ENCODE measurements at regions not wholly inside any gene's neighbourhood (a gene's known extent, or its start where the extent isn't known, plus 50 kb on each side); places are given as distances from the start of the nearest gene placed in this dataset.
"Not testable (repeated sequence)": the region's sequence is repeated elsewhere in the genome, so short reads cannot be mapped to it uniquely, and the experiment has no call there.

- no peak for FAIRE-seq
Observed at GRCh38 chr10:33859319-33860022, 525.0 kb upstream of the NRP1 start.

DNA sequence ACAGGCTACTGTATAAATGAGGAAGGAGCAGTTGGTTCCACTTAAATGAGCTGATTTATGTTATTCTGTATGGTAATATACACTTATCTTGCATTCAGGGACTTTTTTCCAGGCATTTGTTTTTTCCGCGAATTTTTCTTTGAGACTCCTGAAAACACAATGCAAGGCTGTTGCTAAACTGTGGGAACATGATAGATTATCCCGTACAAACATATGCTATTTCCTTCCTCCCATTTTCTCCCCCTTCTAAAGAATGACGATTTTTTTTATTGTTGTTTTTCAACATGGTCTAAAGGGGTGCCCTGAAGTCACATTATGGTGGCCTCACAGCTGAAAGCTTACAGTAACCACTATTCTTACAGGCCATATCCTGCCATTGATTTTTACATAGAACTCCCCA is 523.9 kb upstream of the NRP1 start:
- no peak for FAIRE-seq

GRCh38 chr10:33853221-33853620 is 518.8 kb upstream of the NRP1 start:
- FAIRE-seq = not testable (repeated sequence)

DNA sequence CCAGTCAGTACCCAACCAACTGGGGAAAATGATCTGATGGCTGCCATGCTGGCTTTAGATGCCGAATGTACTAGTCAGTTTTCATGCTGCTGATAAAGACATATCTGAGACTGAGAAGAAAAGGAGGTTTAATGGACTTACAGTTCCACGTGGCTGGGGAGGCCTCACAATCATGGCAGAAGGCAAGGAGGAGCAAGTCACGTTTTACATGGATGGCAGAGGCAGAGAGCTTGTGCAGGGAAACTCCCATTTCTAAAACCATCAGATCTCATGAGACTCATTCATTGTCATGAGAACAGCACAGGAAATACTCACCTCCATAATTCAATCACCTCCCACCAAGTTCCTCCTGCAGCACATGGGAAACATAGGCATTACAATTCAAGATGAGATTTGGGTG is 508.9 kb upstream of the NRP1 start:
- no peak for FAIRE-seq

GRCh38 chr10:33841678-33842077 is 507.2 kb upstream of the NRP1 start:
- no peak for FAIRE-seq

GRCh38 chr10:33838731-33839130 is 504.3 kb upstream of the NRP1 start:
- FAIRE-seq = no peak

DNA sequence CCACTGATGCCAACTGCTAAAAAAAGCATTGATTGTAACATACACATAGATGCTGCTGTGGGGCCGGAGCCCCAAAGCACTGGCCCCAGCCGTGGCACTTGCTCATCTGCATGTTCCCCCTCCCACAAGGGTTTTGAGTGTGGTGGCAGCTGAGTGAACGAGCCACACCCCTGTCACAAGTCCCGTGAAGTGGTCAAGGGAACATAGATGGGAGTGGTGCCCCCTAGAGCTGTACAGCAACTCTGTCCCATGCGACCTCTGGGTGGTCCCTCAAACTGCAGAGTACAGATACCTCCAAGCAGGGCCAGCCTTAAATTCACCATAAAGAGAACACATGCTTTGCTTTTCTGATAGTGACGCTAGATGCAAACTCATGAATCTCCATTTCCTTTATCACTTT is 503.3 kb upstream of the NRP1 start:
- FAIRE-seq = no peak

DNA sequence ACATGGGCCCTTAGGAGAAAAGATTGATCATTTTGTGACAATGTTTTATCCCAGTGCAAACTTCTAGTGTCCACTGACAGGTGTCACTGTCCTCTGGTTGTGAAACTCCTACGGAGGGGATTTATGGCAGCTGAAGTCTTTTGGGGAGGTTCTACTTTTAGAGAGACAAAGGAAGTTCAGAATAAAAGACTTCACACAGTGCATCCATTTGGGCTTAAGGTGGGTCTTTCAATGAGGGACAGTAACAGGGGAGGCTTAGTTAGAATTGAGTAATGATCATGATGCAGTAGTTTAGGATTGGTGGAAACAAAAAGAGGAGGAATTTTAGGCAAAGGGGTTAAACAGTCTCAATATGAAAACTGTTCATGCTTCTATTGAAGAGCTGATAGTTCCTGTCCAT is 501.1 kb upstream of the NRP1 start:
- FAIRE-seq = no peak

- FAIRE-seq = no peak
Observed at GRCh38 chr10:33833566-33833965, 499.1 kb upstream of the NRP1 start.

- FAIRE-seq = no peak
Observed at GRCh38 chr10:33832124-33832787, 497.8 kb upstream of the NRP1 start.

GRCh38 chr10:33831591-33831990 is 497.1 kb upstream of the NRP1 start:
- FAIRE-seq = no peak

GRCh38 chr10:33829899-33830298 is 495.4 kb upstream of the NRP1 start:
- FAIRE-seq = not testable (repeated sequence)

DNA sequence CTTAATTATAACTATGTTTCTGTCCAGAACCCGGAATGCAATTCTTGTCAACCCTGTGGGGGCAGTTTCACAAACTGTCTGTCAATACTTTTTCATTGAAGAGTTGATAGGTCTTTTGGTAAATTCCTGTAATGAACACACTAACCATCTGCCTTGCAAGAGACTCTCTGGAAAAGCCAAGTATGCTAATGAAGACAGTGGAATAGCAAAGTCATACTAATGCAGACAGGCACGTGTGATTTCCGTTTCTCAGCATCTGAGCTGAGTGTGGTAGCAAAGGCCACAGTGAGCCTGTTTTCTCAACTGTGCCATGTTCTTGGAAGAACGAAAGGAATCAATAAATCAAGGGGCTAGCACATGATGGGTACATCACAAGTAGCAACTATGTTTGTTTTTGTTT is 494.1 kb upstream of the NRP1 start:
- no peak for FAIRE-seq

GRCh38 chr10:33826186-33826585 is 491.7 kb upstream of the NRP1 start:
- FAIRE-seq = peak; percentile 95

DNA sequence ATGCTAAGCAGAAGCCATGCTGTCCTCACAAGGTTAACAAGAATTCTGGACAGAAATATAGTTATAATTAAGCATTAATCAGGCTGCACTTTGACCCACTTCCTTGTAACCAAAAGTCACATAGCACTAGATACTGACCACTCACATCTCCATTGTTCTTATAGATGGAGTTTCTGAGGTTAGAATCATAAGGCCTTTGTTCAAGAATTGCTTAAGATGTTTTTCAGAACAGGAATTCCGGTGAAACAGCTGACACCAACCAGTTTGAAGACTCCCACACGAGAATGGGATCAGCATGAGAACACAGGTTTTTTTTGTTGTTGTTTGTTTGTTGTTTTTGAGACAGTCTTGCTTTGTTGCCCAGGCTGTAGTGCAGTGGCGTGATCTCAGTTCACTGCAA is 488.3 kb upstream of the NRP1 start:
- FAIRE-seq = no peak

DNA sequence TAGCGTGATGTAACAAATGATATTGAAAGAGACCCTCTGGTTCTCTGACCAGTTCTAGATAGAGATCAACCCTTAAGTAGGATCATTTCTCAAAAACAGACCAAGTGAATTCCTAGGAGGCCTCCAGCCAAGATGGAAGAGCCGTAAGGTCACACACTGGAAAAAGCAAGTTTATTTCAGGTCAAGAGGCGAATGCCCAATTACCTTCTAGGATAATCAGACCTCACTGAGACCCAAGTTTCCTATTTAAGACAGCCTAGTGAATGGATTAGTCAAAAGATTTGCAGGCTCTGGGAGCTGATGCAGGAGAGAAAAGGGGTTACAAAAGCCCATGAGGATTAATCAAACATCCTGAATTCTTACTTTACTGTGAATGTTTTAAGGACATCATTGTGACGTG is 486.1 kb upstream of the NRP1 start:
- FAIRE-seq = no peak

DNA sequence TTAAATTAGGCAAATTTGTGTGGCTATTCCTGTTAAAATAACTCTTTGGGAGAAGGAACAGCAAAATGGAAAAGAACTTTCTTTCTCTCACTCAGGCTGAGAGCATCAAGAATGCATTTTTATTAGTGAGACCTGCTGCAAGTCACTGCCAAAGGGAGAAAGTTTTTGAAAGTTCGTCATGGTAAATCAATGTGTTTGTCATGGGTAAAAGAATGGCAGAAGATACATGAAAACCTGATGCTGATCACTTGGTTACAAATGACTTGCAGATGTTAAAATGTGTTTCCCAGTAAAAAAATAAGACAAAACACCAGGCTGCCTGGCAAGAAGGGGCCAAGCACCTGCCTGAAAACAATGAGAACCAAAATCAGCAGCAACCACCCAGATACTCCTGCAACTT is 484.7 kb upstream of the NRP1 start:
- FAIRE-seq = no peak

GRCh38 chr10:33818343-33818742 is 483.9 kb upstream of the NRP1 start:
- FAIRE-seq = no peak

- FAIRE-seq = no peak
Observed at GRCh38 chr10:33817605-33818004, 483.1 kb upstream of the NRP1 start.

DNA sequence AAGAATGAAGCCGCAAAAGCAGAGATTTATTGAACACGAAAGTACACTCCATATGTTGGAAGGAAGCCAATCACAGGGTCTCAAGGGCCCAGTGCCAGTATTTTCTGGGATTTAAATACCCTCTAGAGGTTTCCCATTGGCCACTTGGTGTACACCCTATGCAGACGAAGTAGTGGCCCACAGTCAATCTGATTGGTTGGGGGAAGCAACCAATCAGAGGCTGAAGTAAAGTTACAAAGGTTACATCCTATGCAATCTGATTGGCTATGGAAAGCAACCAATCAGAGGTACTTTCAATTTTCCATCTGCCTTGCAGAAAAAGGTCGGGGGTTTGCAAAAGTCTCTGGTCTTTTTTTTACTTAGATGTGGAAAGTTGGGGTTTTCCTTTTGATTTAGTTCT is 481.3 kb upstream of the NRP1 start:
- no peak for FAIRE-seq

DNA sequence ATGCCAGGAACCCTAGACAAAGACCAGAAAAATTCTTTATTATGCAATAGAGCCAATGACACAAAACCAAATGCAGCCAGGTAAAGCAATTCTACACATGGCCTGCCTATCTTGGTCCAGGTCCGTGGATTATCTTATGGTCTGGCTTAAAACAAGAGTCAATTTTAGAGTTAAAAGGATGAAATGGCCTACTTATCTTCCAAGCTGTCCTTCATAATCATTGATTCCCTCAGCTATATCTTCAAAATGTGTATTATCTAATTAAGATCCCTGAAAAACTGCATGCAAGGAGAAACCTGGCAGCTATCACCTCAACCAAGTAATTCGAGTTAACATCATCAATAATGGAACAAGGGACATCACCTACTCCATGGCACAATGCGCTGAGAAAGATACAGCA is 479.4 kb upstream of the NRP1 start:
- FAIRE-seq = no peak

DNA sequence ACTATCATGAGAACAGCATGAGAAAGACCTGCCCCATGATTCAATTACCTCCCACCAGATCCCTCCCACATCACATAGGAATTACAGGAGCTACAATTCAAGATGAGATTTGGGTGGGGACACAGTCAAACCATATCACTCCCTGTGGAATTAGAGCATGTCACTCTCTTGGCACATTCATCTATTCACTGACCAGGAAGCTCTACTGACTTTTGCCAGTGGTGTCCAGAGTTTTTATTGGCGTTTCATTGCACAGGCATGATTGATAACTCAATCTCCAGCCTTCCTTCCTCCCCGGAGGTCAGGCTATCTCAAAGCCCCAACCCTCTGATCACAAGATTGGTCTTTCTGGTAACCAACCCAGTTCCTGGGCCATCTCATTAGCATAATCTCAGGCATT is 478.9 kb upstream of the NRP1 start:
- FAIRE-seq = no peak

- FAIRE-seq = no peak
Observed at GRCh38 chr10:33812586-33812985, 478.1 kb upstream of the NRP1 start.

DNA sequence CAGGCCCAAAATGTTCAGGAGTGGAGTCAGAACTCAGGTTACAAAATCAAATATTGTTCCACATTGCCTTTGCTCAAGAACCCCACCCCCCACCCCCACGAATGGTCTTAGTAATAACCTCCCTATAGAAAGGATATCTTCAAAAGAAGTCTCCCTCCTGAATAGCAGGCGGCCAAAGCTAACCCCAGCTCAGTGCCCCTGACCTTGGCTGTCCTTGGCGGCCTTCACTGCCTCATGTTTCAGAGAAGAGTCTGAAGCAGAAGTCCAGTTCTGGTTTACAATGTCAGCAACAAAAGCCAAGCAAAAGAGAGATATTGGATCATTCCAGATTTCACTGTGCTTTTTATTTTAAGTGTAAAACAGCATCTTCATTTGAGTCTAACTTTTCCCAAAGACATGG is 476.5 kb upstream of the NRP1 start:
- no peak for FAIRE-seq

DNA sequence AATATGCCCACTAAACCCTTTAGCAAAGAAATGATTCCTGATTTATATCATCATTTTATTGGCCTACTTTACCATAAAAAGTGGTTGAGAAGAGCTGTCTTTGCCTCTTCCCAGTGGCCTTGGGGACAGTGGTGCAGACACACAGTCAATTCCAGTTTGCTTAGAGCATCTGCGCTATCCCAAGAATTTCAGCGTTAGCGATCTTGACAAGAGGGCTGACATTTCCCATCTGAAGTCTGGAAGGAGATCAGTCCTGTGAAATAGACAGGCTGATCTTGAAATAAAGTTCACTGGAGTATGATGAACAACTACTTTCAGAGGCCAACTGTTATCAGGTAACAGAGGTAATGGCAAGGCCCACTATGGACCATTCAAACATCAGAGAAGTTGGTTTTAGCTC is 475.3 kb upstream of the NRP1 start:
- no peak for FAIRE-seq
